GM06990 (cell line): ENCODE measurements at regions not wholly inside any gene's neighbourhood (a gene's known extent, or its start where the extent isn't known, plus 50 kb on each side); places are given as distances from the start of the nearest gene placed in this dataset.

Experiments used
- DNase-seq: peaks from one replicate; pipeline ENCODE4 v3.0.0-alpha.2; 2011; ENCODE audit not compliant: insufficient read length; ENCODE audit errors: extremely low read depth
- H3K27me3 ChIP-seq: replicated peaks from 2 replicates; pipeline ENCODE4 v1.6.0; 2011; ENCODE audit warnings: low read length; ENCODE audit not compliant: control insufficient read depth, insufficient read depth
- H3K36me3 ChIP-seq: 2 replicates; pipeline ENCODE4 v1.5.1; 2011; ENCODE audit warnings: low read length; ENCODE audit not compliant: control insufficient read depth, insufficient read depth
- H3K4me3 ChIP-seq: replicated peaks from 2 replicates; pipeline ENCODE4 v1.5.1; 2011; ENCODE audit warnings: low read depth, mild to moderate bottlenecking, control low read depth, low read length
- TF ChIP-seq, protein P1 (sequence below): IDR thresholded peaks from 2 replicates; pipeline ENCODE4 v1.5.1; 2011; ENCODE audit warnings: low read length, control low read depth, mild to moderate bottlenecking, inconsistent platforms; ENCODE audit not compliant: insufficient read depth, poor library complexity, severe bottlenecking

DNA sequence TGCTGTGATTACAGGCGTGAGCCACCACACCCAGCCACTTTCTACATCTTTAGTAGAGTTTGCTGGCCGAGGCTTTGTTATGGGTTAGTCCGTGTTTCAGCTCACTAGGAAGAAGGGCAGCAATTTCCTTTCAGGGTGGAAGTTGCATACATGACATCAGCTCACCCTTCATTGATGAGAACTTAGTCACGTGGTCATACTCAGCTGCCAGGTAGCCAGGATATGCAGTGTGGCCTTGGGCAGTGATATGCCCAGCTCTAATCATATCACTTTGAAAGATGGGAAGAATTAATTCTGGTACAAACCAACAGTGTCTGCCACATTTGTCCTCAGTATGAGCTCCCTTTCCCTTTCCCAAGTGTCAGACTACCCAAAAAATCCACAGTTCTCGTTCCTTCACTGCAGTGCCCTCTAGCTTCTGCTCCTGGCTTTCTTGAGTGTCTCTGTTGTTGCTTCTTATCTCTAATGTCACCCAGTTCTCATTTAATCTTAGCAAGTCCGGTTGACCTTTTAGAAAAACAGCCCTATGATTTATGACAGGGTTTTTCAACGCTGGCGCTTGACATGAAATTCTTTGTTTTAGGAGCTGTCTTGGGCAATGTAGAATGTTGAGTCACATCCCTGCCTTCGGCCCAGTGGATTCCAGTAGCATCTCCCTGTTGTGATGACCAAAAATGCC, 108.7 kb upstream of the ITGB1 start:
- Histone ChIP-seq H3K4me3 (no peak overlapping the region), H3K36me3 (no peaks in the 10 kb centered on the region), H3K27me3 (no peaks in the 10 kb centered on the region)
- TF ChIP-seq, protein P1, sequence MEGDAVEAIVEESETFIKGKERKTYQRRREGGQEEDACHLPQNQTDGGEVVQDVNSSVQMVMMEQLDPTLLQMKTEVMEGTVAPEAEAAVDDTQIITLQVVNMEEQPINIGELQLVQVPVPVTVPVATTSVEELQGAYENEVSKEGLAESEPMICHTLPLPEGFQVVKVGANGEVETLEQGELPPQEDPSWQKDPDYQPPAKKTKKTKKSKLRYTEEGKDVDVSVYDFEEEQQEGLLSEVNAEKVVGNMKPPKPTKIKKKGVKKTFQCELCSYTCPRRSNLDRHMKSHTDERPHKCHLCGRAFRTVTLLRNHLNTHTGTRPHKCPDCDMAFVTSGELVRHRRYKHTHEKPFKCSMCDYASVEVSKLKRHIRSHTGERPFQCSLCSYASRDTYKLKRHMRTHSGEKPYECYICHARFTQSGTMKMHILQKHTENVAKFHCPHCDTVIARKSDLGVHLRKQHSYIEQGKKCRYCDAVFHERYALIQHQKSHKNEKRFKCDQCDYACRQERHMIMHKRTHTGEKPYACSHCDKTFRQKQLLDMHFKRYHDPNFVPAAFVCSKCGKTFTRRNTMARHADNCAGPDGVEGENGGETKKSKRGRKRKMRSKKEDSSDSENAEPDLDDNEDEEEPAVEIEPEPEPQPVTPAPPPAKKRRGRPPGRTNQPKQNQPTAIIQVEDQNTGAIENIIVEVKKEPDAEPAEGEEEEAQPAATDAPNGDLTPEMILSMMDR: no peak
- no peak for DNase-seq

DNA sequence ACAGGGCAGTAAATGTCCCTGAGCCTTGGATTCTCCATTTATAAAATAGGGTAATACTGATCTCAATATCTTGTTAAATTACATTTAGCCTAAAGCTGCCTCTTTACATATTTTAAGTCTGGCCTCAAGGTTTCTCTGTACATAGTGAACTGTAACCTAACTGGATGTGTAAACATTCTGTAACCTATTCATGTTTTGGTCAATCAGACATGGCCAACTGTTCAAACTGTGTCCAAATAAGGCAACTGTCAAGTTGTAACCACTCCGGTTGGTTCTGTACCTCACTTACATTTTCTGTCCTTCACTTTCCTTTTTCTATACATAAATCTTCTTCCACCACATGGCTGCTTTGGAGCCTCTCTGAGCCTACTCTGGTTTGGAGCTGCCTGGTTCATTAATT, 107.1 kb upstream of the ITGB1 start:
- Histone ChIP-seq H3K36me3 (no peaks in the 10 kb centered on the region), H3K4me3 (no peak overlapping the region), H3K27me3 (no peaks in the 10 kb centered on the region)
- TF ChIP-seq, protein P1: no peak
- DNase-seq: no peak

DNA sequence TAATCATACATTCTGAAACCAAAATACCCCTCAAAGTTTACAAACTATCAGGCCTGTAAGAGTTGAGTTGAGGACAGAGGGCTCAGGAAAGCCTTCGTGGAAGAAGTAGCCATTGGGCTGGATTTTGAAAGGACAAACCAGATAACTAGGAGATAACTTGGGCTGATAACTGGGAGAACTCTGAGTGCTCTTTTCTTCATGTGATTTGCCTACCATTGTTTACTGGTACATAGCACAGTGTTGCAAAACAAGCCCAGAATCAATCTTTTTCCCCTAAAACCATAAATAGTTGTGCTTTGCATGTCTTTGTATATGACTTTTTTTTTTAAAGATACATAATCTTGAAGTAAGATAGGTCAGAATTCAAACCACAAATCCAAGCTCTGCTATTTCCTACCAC, 106.7 kb upstream of the ITGB1 start:
- H3K27me3 ChIP-seq: no peaks in the 10 kb centered on the region
- H3K36me3 ChIP-seq: no peaks in the 10 kb centered on the region
- TF ChIP-seq, protein P1: no peak
- DNase-seq: no peak
- H3K4me3 ChIP-seq: no peak overlapping the region

DNA sequence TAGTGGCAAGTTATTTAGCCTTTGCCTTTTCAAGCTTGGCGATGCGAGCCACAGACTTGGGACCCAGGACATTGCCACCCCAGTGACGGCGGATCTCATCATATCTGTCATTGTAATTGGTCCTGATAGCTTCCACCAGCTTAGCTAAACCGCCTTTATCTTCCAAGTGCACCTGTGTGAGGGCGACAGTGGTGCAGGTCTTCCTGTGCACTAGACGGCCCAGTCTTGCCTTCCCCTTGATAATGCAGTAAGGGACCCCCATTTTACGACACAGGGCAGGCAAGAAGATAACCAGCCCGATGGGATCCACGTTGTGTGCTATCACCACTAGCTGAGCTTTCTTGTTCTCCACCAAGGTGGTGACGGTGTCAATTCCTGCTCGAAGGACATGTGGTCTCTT, 99.6 kb upstream of the ITGB1 start:
- H3K4me3 ChIP-seq: no peak overlapping the region
- H3K27me3 ChIP-seq: no peaks in the 10 kb centered on the region
- TF ChIP-seq, protein P1: no peak
- H3K36me3 ChIP-seq: no peaks in the 10 kb centered on the region
- no peak for DNase-seq

DNA sequence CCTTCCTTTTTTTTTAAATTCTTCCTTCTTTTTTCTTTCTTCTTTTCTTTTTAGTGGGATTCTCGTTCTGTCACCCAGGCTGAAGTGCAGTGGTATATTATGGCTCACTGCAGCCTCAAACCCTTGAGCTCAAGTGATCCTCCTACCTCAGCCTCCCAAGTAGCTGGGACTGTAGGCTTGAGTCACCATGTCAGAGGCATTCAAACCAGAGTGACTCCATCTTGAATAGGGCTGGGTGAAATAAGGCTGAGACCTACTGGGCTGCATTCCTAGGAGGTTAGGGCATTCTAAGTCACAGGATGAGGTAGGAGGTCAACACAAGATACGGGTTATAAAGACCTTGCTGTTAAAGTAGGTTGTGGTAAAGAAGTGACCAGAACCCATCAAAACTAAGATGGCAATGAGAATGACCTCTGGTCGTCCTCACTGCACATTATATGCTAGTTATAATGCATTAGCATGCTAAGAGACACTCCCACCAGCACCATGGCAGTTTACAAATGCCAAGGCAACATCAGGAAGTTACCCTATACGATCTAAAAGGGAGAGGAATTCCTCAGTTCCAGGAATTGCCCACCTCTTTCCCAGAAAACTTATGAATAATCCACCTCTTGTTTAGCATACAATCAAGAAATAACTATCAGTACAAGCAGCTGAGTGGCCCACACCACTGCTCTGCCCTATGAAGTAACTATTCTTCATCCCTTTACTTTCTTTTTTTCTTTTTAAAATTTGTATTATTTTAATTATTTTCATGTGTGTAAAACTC, 99.0 kb upstream of the ITGB1 start:
- Histone ChIP-seq H3K4me3 (no peak overlapping the region), H3K36me3 (no peaks in the 10 kb centered on the region), H3K27me3 (no peaks in the 10 kb centered on the region)
- TF ChIP-seq, protein P1: no peak
- no peak for DNase-seq
